GM23338 (cell line): ENCODE measurements at regions not wholly inside any gene's neighbourhood (a gene's known extent, or its start where the extent isn't known, plus 50 kb on each side); places are given as distances from the start of the nearest gene placed in this dataset.

ENCODE experiments used
- CREB1 ChIP-seq: fragments of 250-450 bp; sonication (Bioruptor Pico); IDR thresholded peaks from 2 replicates; pipeline ENCODE4 v1.5.0; 2020; ENCODE audit warnings: low read depth, mild to moderate bottlenecking, moderate library complexity
- CTCF ChIP-seq, 2 experiments: fragments of 200-600 bp in 1 of 2; sonication (generic) in 1 of 2; conservative IDR thresholded peaks; 2 replicates each; pipeline versions ENCODE4 v1.5.1 to v1.6.1; 2016 to 2017; ENCODE audit warnings: antibody characterized with exemption in 2 of 2, low read depth in 2 of 2, mild to moderate bottlenecking in 2 of 2, moderate library complexity in 1 of 2
- ETS1 ChIP-seq: IDR thresholded peaks from 2 replicates; pipeline ENCODE4 v1.6.1; 2016; ENCODE audit warnings: antibody characterized with exemption
- EZH2 ChIP-seq: fragments of 200-600 bp; sonication (generic); IDR thresholded peaks from one replicate; pipeline ENCODE4 v1.8.0; 2017; ENCODE audit warnings: antibody characterized with exemption, mild to moderate bottlenecking, low read depth; ENCODE audit not compliant: unreplicated experiment
- EZH2phosphoT487 ChIP-seq: fragments of 200-600 bp; sonication (generic); IDR thresholded peaks from one replicate; pipeline ENCODE4 v1.8.1; 2018; ENCODE audit warnings: antibody characterized with exemption; ENCODE audit not compliant: unreplicated experiment
- JUNB ChIP-seq: IDR thresholded peaks from one replicate; pipeline ENCODE4 v1.6.1; 2016; ENCODE audit warnings: antibody characterized with exemption; ENCODE audit not compliant: unreplicated experiment
- NANOG ChIP-seq: IDR thresholded peaks from 2 replicates; pipeline ENCODE4 v1.6.1; 2016; ENCODE audit warnings: antibody characterized with exemption, borderline replicate concordance
- POLR2AphosphoS5 ChIP-seq: IDR thresholded peaks from 2 replicates; pipeline ENCODE4 v1.6.1; 2016; ENCODE audit warnings: antibody characterized with exemption, low read depth
- REST ChIP-seq: IDR thresholded peaks from one replicate; pipeline ENCODE4 v1.6.1; 2018; ENCODE audit warnings: antibody characterized with exemption; ENCODE audit not compliant: unreplicated experiment
- STAT1 ChIP-seq: IDR thresholded peaks from one replicate; pipeline ENCODE4 v1.6.1; 2016; ENCODE audit warnings: antibody characterized with exemption; ENCODE audit not compliant: unreplicated experiment
- ZNF114 ChIP-seq: fragments of 250-450 bp; sonication (Bioruptor Pico); IDR thresholded peaks from 2 replicates; pipeline ENCODE4 v1.5.0; 2020; ENCODE audit warnings: mild to moderate bottlenecking, moderate library complexity
- ZNF331 ChIP-seq: fragments of 250-450 bp; sonication (Bioruptor Pico); IDR thresholded peaks from 2 replicates; pipeline ENCODE4 v1.5.0; 2020; ENCODE audit warnings: low read depth, mild to moderate bottlenecking, moderate library complexity
- ZNF462 ChIP-seq: fragments of 250-450 bp; sonication (Bioruptor Pico); IDR thresholded peaks from 2 replicates; pipeline ENCODE4 v1.5.0; 2020; ENCODE audit warnings: mild to moderate bottlenecking, moderate library complexity

- TF ChIP-seq CTCF (conservative IDR thresholded peaks at IDR 0.05; ENCODE audit: low read depth in 2 of 2): no peak
- TF ChIP-seq REST: no peak
- TF ChIP-seq EZH2phosphoT487: no peak
- TF ChIP-seq EZH2: no peak
- TF ChIP-seq POLR2AphosphoS5: no peak
- TF ChIP-seq CREB1: no peak
- no peak for TF ChIP-seq ZNF114 (CRISPR knock-in tag)
- TF ChIP-seq ETS1: no peak
- TF ChIP-seq NANOG: no peak
- TF ChIP-seq JUNB: no peak
- no peak for TF ChIP-seq ZNF462 (CRISPR knock-in tag)
- no peak for TF ChIP-seq ZNF331 (CRISPR knock-in tag)
- no peak for TF ChIP-seq STAT1
These were observed 50.5 kb upstream of the NT5C1B start for GRCh38 chr2:18639756-18640453.
